ENCODE measurements at regions not wholly inside any gene's neighbourhood (a gene's known extent, or its start where the extent isn't known, plus 50 kb on each side); places are given as distances from the start of the nearest gene placed in this dataset.

- WGBS, 2 experiments (ENCODE audit: insufficient coverage in 2 of 2): 78 to 80% methylated on average over 1 to 4 of the region's 4 CpGs
- Histone ChIP-seq H3K4me1 (ENCODE audit: control insufficient read depth, insufficient read depth, low read length, poor library complexity, severe bottlenecking) (no peaks in the 10 kb centered on the region), H3K4me3 (ENCODE audit: extremely low read depth, insufficient read depth, low read length, poor library complexity, severe bottlenecking) (no peak overlapping the region), H3K36me3 (ENCODE audit: control insufficient read depth, insufficient read depth, low read length) (no peaks in the 10 kb centered on the region), H3K9me3 (ENCODE audit: control insufficient read depth, low read length) (no peaks in the 10 kb centered on the region), H3K27ac (ENCODE audit: low read depth, low read length, severe bottlenecking) (no peak overlapping the region)
These were observed 187.0 kb downstream of the SOD2 start for GRCh38 chr6:159506048-159506447.

- no peaks in the 10 kb centered on the region for H3K9me3 ChIP-seq (ENCODE audit: control insufficient read depth, low read length)
- 87 to 92% methylated on average over 11 to 16 of the region's 19 CpGs for WGBS, 2 experiments (ENCODE audit: insufficient coverage in 2 of 2)
- no peak overlapping the region for H3K27ac ChIP-seq (ENCODE audit: low read depth, low read length, severe bottlenecking)
- H3K36me3 ChIP-seq (ENCODE audit: control insufficient read depth, insufficient read depth, low read length): no peaks in the 10 kb centered on the region
- H3K4me1 ChIP-seq (ENCODE audit: control insufficient read depth, insufficient read depth, low read length, poor library complexity, severe bottlenecking): no peaks in the 10 kb centered on the region
- no peak overlapping the region for H3K4me3 ChIP-seq (ENCODE audit: extremely low read depth, insufficient read depth, low read length, poor library complexity, severe bottlenecking)
These were observed 187.7 kb downstream of the SOD2 start for GRCh38 chr6:159505140-159505922.

- H3K4me3 ChIP-seq (ENCODE audit: extremely low read depth, insufficient read depth, low read length, poor library complexity, severe bottlenecking): no peak overlapping the region
- H3K9me3 ChIP-seq (ENCODE audit: control insufficient read depth, low read length): no peaks in the 10 kb centered on the region
- no peaks in the 10 kb centered on the region for H3K4me1 ChIP-seq (ENCODE audit: control insufficient read depth, insufficient read depth, low read length, poor library complexity, severe bottlenecking)
- H3K27ac ChIP-seq (ENCODE audit: low read depth, low read length, severe bottlenecking): no peak overlapping the region
- H3K36me3 ChIP-seq (ENCODE audit: control insufficient read depth, insufficient read depth, low read length): no peaks in the 10 kb centered on the region
These were observed 191.5 kb downstream of the SOD2 start for GRCh38 chr6:159501558-159501957.

- H3K36me3 ChIP-seq (ENCODE audit: control insufficient read depth, insufficient read depth, low read length): no peaks in the 10 kb centered on the region
- H3K27ac ChIP-seq (ENCODE audit: low read depth, low read length, severe bottlenecking): no peak overlapping the region
- H3K9me3 ChIP-seq (ENCODE audit: control insufficient read depth, low read length): no peaks in the 10 kb centered on the region
- H3K4me1 ChIP-seq (ENCODE audit: control insufficient read depth, insufficient read depth, low read length, poor library complexity, severe bottlenecking): no peaks in the 10 kb centered on the region
- 74 to 80% methylated on average over 1 to 3 of the region's 3 CpGs for WGBS, 2 experiments (ENCODE audit: insufficient coverage in 2 of 2)
- no peak overlapping the region for H3K4me3 ChIP-seq (ENCODE audit: extremely low read depth, insufficient read depth, low read length, poor library complexity, severe bottlenecking)
These were observed 194.0 kb downstream of the SOD2 start for GRCh38 chr6:159499034-159499433.

- Histone ChIP-seq H3K36me3 (ENCODE audit: control insufficient read depth, insufficient read depth, low read length) (no peaks in the 10 kb centered on the region), H3K4me3 (ENCODE audit: extremely low read depth, insufficient read depth, low read length, poor library complexity, severe bottlenecking) (no peak overlapping the region), H3K9me3 (ENCODE audit: control insufficient read depth, low read length) (no peaks in the 10 kb centered on the region), H3K4me1 (ENCODE audit: control insufficient read depth, insufficient read depth, low read length, poor library complexity, severe bottlenecking) (no peaks in the 10 kb centered on the region), H3K27ac (ENCODE audit: low read depth, low read length, severe bottlenecking) (no peak overlapping the region)
- 92 to 94% methylated on average over 4 to 5 of the region's 5 CpGs for WGBS, 2 experiments (ENCODE audit: insufficient coverage in 2 of 2)
These were observed 198.5 kb downstream of the SOD2 start for GRCh38 chr6:159494586-159494972.

- 71 to 73% methylated on average over 3 of the region's 5 CpGs for WGBS, 2 experiments (ENCODE audit: insufficient coverage in 2 of 2)
- Histone ChIP-seq H3K36me3 (ENCODE audit: control insufficient read depth, insufficient read depth, low read length) (no peaks in the 10 kb centered on the region), H3K4me3 (ENCODE audit: extremely low read depth, insufficient read depth, low read length, poor library complexity, severe bottlenecking) (no peak overlapping the region), H3K4me1 (ENCODE audit: control insufficient read depth, insufficient read depth, low read length, poor library complexity, severe bottlenecking) (no peaks in the 10 kb centered on the region), H3K9me3 (ENCODE audit: control insufficient read depth, low read length) (no peaks in the 10 kb centered on the region), H3K27ac (ENCODE audit: low read depth, low read length, severe bottlenecking) (no peak overlapping the region)
These were observed 199.0 kb downstream of the SOD2 start for GRCh38 chr6:159493898-159494585.

GRCh38 chr6:159493231-159493897 is 199.7 kb downstream of the SOD2 start:
- H3K4me3 ChIP-seq (ENCODE audit: extremely low read depth, insufficient read depth, low read length, poor library complexity, severe bottlenecking): no peak overlapping the region
- H3K36me3 ChIP-seq (ENCODE audit: control insufficient read depth, insufficient read depth, low read length): no peaks in the 10 kb centered on the region
- H3K4me1 ChIP-seq (ENCODE audit: control insufficient read depth, insufficient read depth, low read length, poor library complexity, severe bottlenecking): no peaks in the 10 kb centered on the region
- no peaks in the 10 kb centered on the region for H3K9me3 ChIP-seq (ENCODE audit: control insufficient read depth, low read length)
- WGBS, 2 experiments (ENCODE audit: insufficient coverage in 2 of 2): 90 to 93% methylated on average over 13 of the region's 15 CpGs
- H3K27ac ChIP-seq (ENCODE audit: low read depth, low read length, severe bottlenecking): no peak overlapping the region

- no peak overlapping the region for H3K4me3 ChIP-seq (ENCODE audit: extremely low read depth, insufficient read depth, low read length, poor library complexity, severe bottlenecking)
- no peaks in the 10 kb centered on the region for H3K9me3 ChIP-seq (ENCODE audit: control insufficient read depth, low read length)
- no peaks in the 10 kb centered on the region for H3K36me3 ChIP-seq (ENCODE audit: control insufficient read depth, insufficient read depth, low read length)
- H3K27ac ChIP-seq (ENCODE audit: low read depth, low read length, severe bottlenecking): no peak overlapping the region
- 70 to 78% methylated on average over 4 to 5 of the region's 6 CpGs for WGBS, 2 experiments (ENCODE audit: insufficient coverage in 2 of 2)
- H3K4me1 ChIP-seq (ENCODE audit: control insufficient read depth, insufficient read depth, low read length, poor library complexity, severe bottlenecking): no peaks in the 10 kb centered on the region
These were observed 202.6 kb downstream of the SOD2 start for GRCh38 chr6:159490298-159490937.

- Histone ChIP-seq H3K36me3 (ENCODE audit: control insufficient read depth, insufficient read depth, low read length) (no peaks in the 10 kb centered on the region), H3K4me1 (ENCODE audit: control insufficient read depth, insufficient read depth, low read length, poor library complexity, severe bottlenecking) (no peaks in the 10 kb centered on the region), H3K4me3 (ENCODE audit: extremely low read depth, insufficient read depth, low read length, poor library complexity, severe bottlenecking) (no peak overlapping the region), H3K9me3 (ENCODE audit: control insufficient read depth, low read length) (no peaks in the 10 kb centered on the region), H3K27ac (ENCODE audit: low read depth, low read length, severe bottlenecking) (no peak overlapping the region)
- WGBS, 2 experiments (ENCODE audit: insufficient coverage in 2 of 2): 100% methylated on average over 1 of the region's 2 CpGs; no CpG with 5 or more reads in 1 of the 2 experiments
These were observed 205.4 kb downstream of the SOD2 start for GRCh38 chr6:159487636-159488035.

GRCh38 chr6:159483259-159483658 is 209.8 kb downstream of the SOD2 start:
- no peaks in the 10 kb centered on the region for H3K36me3 ChIP-seq (ENCODE audit: control insufficient read depth, insufficient read depth, low read length)
- H3K4me3 ChIP-seq (ENCODE audit: extremely low read depth, insufficient read depth, low read length, poor library complexity, severe bottlenecking): no peak overlapping the region
- WGBS, 2 experiments (ENCODE audit: insufficient coverage in 2 of 2): 86 to 100% methylated on average over 1 of the region's 3 CpGs
- H3K9me3 ChIP-seq (ENCODE audit: control insufficient read depth, low read length): no peaks in the 10 kb centered on the region
- no peak overlapping the region for H3K27ac ChIP-seq (ENCODE audit: low read depth, low read length, severe bottlenecking)
- H3K4me1 ChIP-seq (ENCODE audit: control insufficient read depth, insufficient read depth, low read length, poor library complexity, severe bottlenecking): no peaks in the 10 kb centered on the region
